Breast epithelium (tissue), 3 donors: ENCODE measurements at regions not wholly inside any gene's neighbourhood (a gene's known extent, or its start where the extent isn't known, plus 50 kb on each side); places are given as distances from the start of the nearest gene placed in this dataset.

Experiments
- POLR2A ChIP-seq: fragments of 450-650 bp; IDR thresholded peaks from one replicate; pipeline ENCODE4 v1.6.1; 2016; ENCODE audit warnings: antibody characterized with exemption, mild to moderate bottlenecking, moderate library complexity
- POLR2AphosphoS5 ChIP-seq, 3 donors: sonication (generic); formaldehyde crosslinking; IDR thresholded peaks; one replicate each; pipeline ENCODE4 v1.6.1; 2017; ENCODE audit warnings: antibody characterized with exemption in 3 of 3
- TF ChIP-seq, protein P1 (sequence below), 3 donors: fragments of 450-650 bp; IDR thresholded peaks; one replicate each; pipeline ENCODE4 v1.5.1; 2016 to 2017; ENCODE audit warnings: antibody characterized with exemption in 3 of 3, mild to moderate bottlenecking in 3 of 3, moderate library complexity in 3 of 3

DNA sequence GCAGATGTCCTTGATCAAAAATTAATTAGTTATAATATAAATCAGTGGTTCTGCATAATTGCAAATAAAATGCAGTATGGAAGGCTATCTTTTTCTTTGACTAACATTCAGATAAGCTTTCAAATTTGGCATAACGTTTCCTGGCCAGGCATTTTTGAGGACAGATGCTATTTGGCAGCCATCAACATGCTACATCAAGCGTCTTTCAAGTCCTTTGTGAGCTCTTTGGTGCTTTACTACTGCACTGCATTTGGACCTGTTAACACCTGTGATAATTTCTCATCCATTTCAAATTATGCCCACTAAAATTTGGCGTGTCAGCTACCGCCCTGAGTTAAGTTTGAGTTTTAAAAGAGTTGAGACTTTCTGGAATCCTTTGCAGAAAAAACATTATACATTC lies 545.7 kb downstream of the STK39 start:
- TF ChIP-seq, protein P1, sequence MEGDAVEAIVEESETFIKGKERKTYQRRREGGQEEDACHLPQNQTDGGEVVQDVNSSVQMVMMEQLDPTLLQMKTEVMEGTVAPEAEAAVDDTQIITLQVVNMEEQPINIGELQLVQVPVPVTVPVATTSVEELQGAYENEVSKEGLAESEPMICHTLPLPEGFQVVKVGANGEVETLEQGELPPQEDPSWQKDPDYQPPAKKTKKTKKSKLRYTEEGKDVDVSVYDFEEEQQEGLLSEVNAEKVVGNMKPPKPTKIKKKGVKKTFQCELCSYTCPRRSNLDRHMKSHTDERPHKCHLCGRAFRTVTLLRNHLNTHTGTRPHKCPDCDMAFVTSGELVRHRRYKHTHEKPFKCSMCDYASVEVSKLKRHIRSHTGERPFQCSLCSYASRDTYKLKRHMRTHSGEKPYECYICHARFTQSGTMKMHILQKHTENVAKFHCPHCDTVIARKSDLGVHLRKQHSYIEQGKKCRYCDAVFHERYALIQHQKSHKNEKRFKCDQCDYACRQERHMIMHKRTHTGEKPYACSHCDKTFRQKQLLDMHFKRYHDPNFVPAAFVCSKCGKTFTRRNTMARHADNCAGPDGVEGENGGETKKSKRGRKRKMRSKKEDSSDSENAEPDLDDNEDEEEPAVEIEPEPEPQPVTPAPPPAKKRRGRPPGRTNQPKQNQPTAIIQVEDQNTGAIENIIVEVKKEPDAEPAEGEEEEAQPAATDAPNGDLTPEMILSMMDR (IDR thresholded peaks at IDR 0.05) = no peak
- no peak for TF ChIP-seq POLR2AphosphoS5 (IDR thresholded peaks at IDR 0.05)
- no peak for TF ChIP-seq POLR2A
